B cell (primary cell): ENCODE measurements at regions not wholly inside any gene's neighbourhood (a gene's known extent, or its start where the extent isn't known, plus 50 kb on each side); places are given as distances from the start of the nearest gene placed in this dataset.

ENCODE experiments used
- ATAC-seq: fragments of 200-7000 bp; cut with Tn5 transposase; one replicate; pipeline ENCODE4 v1.10.0; 2021; ENCODE audit warnings: low read depth, mild to moderate bottlenecking, moderate number of reproducible peaks, moderate library complexity
- CTCF ChIA-PET: fragments of 350-600 bp; sonication (Branson Sonifier 250); formaldehyde crosslinking; loops from one replicate; lab custom pipeline; 2021; ENCODE audit warnings: antibody characterized with exemption, inconsistent platforms; lab: Charles Lee
- POLR2A ChIA-PET: fragments of 350-600 bp; sonication (Branson Sonifier 250); formaldehyde crosslinking; loops from one replicate; lab custom pipeline; 2021; ENCODE audit warnings: antibody characterized with exemption; lab: Charles Lee
- DNase-seq: peaks from one replicate; pipeline ENCODE4 v3.0.0; 2013
- H2AFZ ChIP-seq: 2 replicates; pipeline ENCODE4 v1.6.1; 2012; ENCODE audit warnings: mild to moderate bottlenecking, low read depth, low read length; ENCODE audit not compliant: insufficient read depth, poor library complexity, severe bottlenecking
- H3K27ac ChIP-seq, 2 donors: 1 replicate in 1 of 2; 2 replicates in 1 of 2; pipeline ENCODE4 v1.5.1; 2012 to 2013; ENCODE audit warnings: low read length in 2 of 2, mild to moderate bottlenecking in 2 of 2, moderate library complexity in 1 of 2
- H3K27me3 ChIP-seq, 4 experiments: fragments of 200-600 bp in 1 of 4; sonication (generic) in 1 of 4; replicated peaks in 1 of 4; 1 replicate in 2 of 4; 2 replicates in 2 of 4; pipeline versions ENCODE4 v1.6.1 to v1.7.0; 2013 to 2016; ENCODE audit warnings: low read length in 3 of 4, mild to moderate bottlenecking in 2 of 4, mixed read lengths in 1 of 4, moderate library complexity in 1 of 4; ENCODE audit not compliant: insufficient read depth in 4 of 4, control insufficient read depth in 3 of 4; ENCODE audit errors: control extremely low read depth in 1 of 4
- H3K36me3 ChIP-seq, 2 experiments: replicated peaks in 1 of 2; 1 replicate in 1 of 2; 2 replicates in 1 of 2; pipeline versions ENCODE4 v1.6.1 to v1.7.1; 2013; ENCODE audit warnings: low read length in 1 of 2; ENCODE audit not compliant: insufficient read depth in 2 of 2, control insufficient read depth in 1 of 2; ENCODE audit errors: control extremely low read depth in 1 of 2, extremely low read depth in 1 of 2
- H3K4me1 ChIP-seq, 2 donors: fragments of 200-600 bp in 1 of 2; sonication (generic) in 1 of 2; 1 replicate in 1 of 2; 2 replicates in 1 of 2; pipeline versions ENCODE4 v1.5.1 to v1.6.1; 2013 to 2017; ENCODE audit warnings: low read length in 2 of 2; ENCODE audit not compliant: control insufficient read depth in 2 of 2, insufficient read depth in 2 of 2
- H3K4me2 ChIP-seq: replicated peaks from 2 replicates; pipeline ENCODE3; 2012; ENCODE audit warnings: mild to moderate bottlenecking, low read depth, low read length; ENCODE audit not compliant: poor library complexity, severe bottlenecking
- H3K4me3 ChIP-seq, 5 experiments: fragments of 200-600 bp in 1 of 5; sonication (generic) in 1 of 5; 1 replicate in 3 of 5; 2 replicates in 2 of 5; pipeline versions ENCODE4 v1.5.1 to v1.7.0; 2011 to 2016; ENCODE audit warnings: low read length in 4 of 5, mild to moderate bottlenecking in 4 of 5, low read depth in 2 of 5, control low read depth in 1 of 5, moderate library complexity in 1 of 5; ENCODE audit not compliant: insufficient read depth in 1 of 5; ENCODE audit errors: control extremely low read depth in 1 of 5, extremely low read depth in 1 of 5
- H3K79me2 ChIP-seq: fragments of 200-600 bp; sonication (generic); one replicate; pipeline ENCODE4 v1.6.0; 2016; ENCODE audit warnings: low read length; ENCODE audit not compliant: control insufficient read depth, insufficient read depth
- H3K9ac ChIP-seq: fragments of 200-600 bp; sonication (generic); 2 replicates; pipeline ENCODE4 v1.6.1; 2017; ENCODE audit warnings: mild to moderate bottlenecking, low read length, moderate library complexity
- H3K9me3 ChIP-seq, 3 donors: one replicate each; pipeline versions ENCODE4 v1.6.1 to v1.7.1; 2013; ENCODE audit warnings: low read length in 2 of 3; ENCODE audit not compliant: control insufficient read depth in 2 of 3, insufficient read depth in 1 of 3; ENCODE audit errors: control extremely low read depth in 1 of 3
- H4K20me1 ChIP-seq: 2 replicates; pipeline ENCODE4 v1.6.0; 2012; ENCODE audit warnings: mild to moderate bottlenecking, low read length; ENCODE audit not compliant: insufficient read depth, control insufficient read depth, poor library complexity, severe bottlenecking
- H3K27ac Mint-ChIP-seq: one replicate; pipeline ENCODE4 v1.8.0; 2021; ENCODE audit warnings: mixed read lengths
- H3K27me3 Mint-ChIP-seq: one replicate; pipeline ENCODE4 v1.8.0; 2021; ENCODE audit warnings: mixed read lengths
- H3K4me1 Mint-ChIP-seq: one replicate; pipeline ENCODE4 v1.8.0; 2021; ENCODE audit warnings: mixed read lengths
- H3K4me3 Mint-ChIP-seq: one replicate; pipeline ENCODE4 v1.8.0; 2021; ENCODE audit warnings: mixed read lengths
- H3K9me3 Mint-ChIP-seq: one replicate; pipeline ENCODE4 v1.8.0; 2022; ENCODE audit warnings: mixed read lengths; ENCODE audit not compliant: insufficient read depth
- CTCF ChIP-seq: fragments of 200-600 bp; IDR thresholded peaks from one replicate; pipeline ENCODE4 v1.8.0; 2022; ENCODE audit warnings: antibody characterized with exemption, mild to moderate bottlenecking
- EZH2 ChIP-seq: IDR thresholded peaks from 2 replicates; pipeline ENCODE4 v1.6.1; 2012; ENCODE audit warnings: borderline replicate concordance, low read depth, mild to moderate bottlenecking, moderate library complexity, low read length; ENCODE audit not compliant: insufficient read depth, poor library complexity, severe bottlenecking
- WGBS: methylation state at CpG from one replicate; pipeline ENCODE4 v1.1.5; 2013; ENCODE audit warnings: missing lambda C conversion rate; ENCODE audit not compliant: insufficient coverage; 5-methylcytosine and 5-hydroxymethylcytosine counted together
- intact Hi-C: fragments of 100-400 bp; cut with micrococcal nuclease; formaldehyde crosslinking; loops from one replicate; pipeline ENCODE4 v1.10.0; 2022

- intact Hi-C loops: no loop called here
- CTCF ChIA-PET: no interaction called here
- H2AFZ ChIP-seq: no peak overlapping the region
Observed at GRCh38 chr18:37812961-37813360, 247.4 kb upstream of the CELF4 start.

GRCh38 chr18:37805773-37806404, 240.3 kb upstream of the CELF4 start:
- Histone ChIP-seq H3K9ac (no peak overlapping the region), H3K36me3 (no peaks in the 10 kb centered on the region), H3K4me1 (no peaks in the 10 kb centered on the region), H3K9me3 (peaks cover 0 to 12% (median 0%) of the 10 kb centered on the region in 3 donors), H3K4me3 (no peak overlapping the region), H3K4me2 (no peak overlapping the region), H2AFZ (no peak overlapping the region), H3K27me3 (no peaks in the 10 kb centered on the region), H3K27ac (no peak overlapping the region), H4K20me1 (no peaks in the 10 kb centered on the region), H3K79me2 (no peaks in the 10 kb centered on the region)
- ATAC-seq (no peak), DNase-seq (no peak)
- TF ChIP-seq EZH2 (no peak), CTCF (no peak)
- H3K4me3 Mint-ChIP-seq: no peak overlapping the region
- WGBS: 87% methylated on average over 8 of the region's 8 CpGs
- no peak overlapping the region for H3K27ac Mint-ChIP-seq
- CTCF ChIA-PET: no interaction called here
- H3K4me1 Mint-ChIP-seq: no peaks in the 10 kb centered on the region
- H3K27me3 Mint-ChIP-seq: no peaks in the 10 kb centered on the region
- peaks cover 2% of the 10 kb centered on the region for H3K9me3 Mint-ChIP-seq
- POLR2A ChIA-PET: no interaction called here
- intact Hi-C loops: no loop called here

More at GRCh38 chr18:37812961-37813360, 247.4 kb upstream of the CELF4 start:
- H3K4me3 Mint-ChIP-seq: no peak overlapping the region
- Histone ChIP-seq H3K9me3 (peaks cover 0 to 1% (median 0%) of the 10 kb centered on the region in 3 donors), H3K36me3 (no peaks in the 10 kb centered on the region), H3K4me2 (no peak overlapping the region), H3K4me1 (no peaks in the 10 kb centered on the region), H3K4me3 (no peak overlapping the region), H3K27ac (no peak overlapping the region), H3K27me3 (no peaks in the 10 kb centered on the region), H3K79me2 (no peaks in the 10 kb centered on the region), H3K9ac (no peak overlapping the region), H4K20me1 (no peaks in the 10 kb centered on the region)
- peaks cover 6% of the 10 kb centered on the region for H3K9me3 Mint-ChIP-seq
- no peak for DNase-seq
- H3K27me3 Mint-ChIP-seq: no peaks in the 10 kb centered on the region
- WGBS: 78% methylated on average over 2 of the region's 3 CpGs
- TF ChIP-seq CTCF: no peak
- TF ChIP-seq EZH2: no peak
- H3K27ac Mint-ChIP-seq: no peak overlapping the region
- no peak for ATAC-seq
- no peaks in the 10 kb centered on the region for H3K4me1 Mint-ChIP-seq
- POLR2A ChIA-PET: no interaction called here
